ENCODE measurements at regions not wholly inside any gene's neighbourhood (a gene's known extent, or its start where the extent isn't known, plus 50 kb on each side); places are given as distances from the start of the nearest gene placed in this dataset.
"Not testable (repeated sequence)": the region's sequence is repeated elsewhere in the genome, so short reads cannot be mapped to it uniquely, and the experiment has no call there.

- not testable (repeated sequence) for DNase-seq (ENCODE audit: low read depth, low spot score)
Measured at GRCh38 chr11:100531290-100531689, 155.8 kb upstream of the ARHGAP42 start.

GRCh38 chr11:100536979-100537378 is 150.1 kb upstream of the ARHGAP42 start:
- DNase-seq (ENCODE audit: low read depth, low spot score) = no peak

- no peak for DNase-seq (ENCODE audit: low read depth, low spot score)
Measured at GRCh38 chr11:100543386-100543785, 143.7 kb upstream of the ARHGAP42 start.

- DNase-seq (ENCODE audit: low read depth, low spot score) = no peak
Measured at GRCh38 chr11:100545556-100545955, 141.5 kb upstream of the ARHGAP42 start.

GRCh38 chr11:100545970-100546369 is 141.1 kb upstream of the ARHGAP42 start:
- DNase-seq (ENCODE audit: low read depth, low spot score) = no peak

GRCh38 chr11:100546714-100547113 is 140.4 kb upstream of the ARHGAP42 start:
- no peak for DNase-seq (ENCODE audit: low read depth, low spot score)

GRCh38 chr11:100550298-100550697 is 136.8 kb upstream of the ARHGAP42 start:
- DNase-seq (ENCODE audit: low read depth, low spot score) = no peak

- DNase-seq (ENCODE audit: low read depth, low spot score) = no peak
Measured at GRCh38 chr11:100550912-100551632, 136.0 kb upstream of the ARHGAP42 start.

GRCh38 chr11:100555931-100556330 is 131.2 kb upstream of the ARHGAP42 start:
- DNase-seq (ENCODE audit: low read depth, low spot score) = no peak

- DNase-seq (ENCODE audit: low read depth, low spot score) = no peak
Measured at GRCh38 chr11:100556781-100557180, 130.3 kb upstream of the ARHGAP42 start.

GRCh38 chr11:100557830-100558611 is 129.1 kb upstream of the ARHGAP42 start:
- no peak for DNase-seq (ENCODE audit: low read depth, low spot score)

- DNase-seq (ENCODE audit: low read depth, low spot score) = no peak
Measured at GRCh38 chr11:100560606-100561005, 126.5 kb upstream of the ARHGAP42 start.

GRCh38 chr11:100561323-100561722 is 125.8 kb upstream of the ARHGAP42 start:
- no peak for DNase-seq (ENCODE audit: low read depth, low spot score)

GRCh38 chr11:100562128-100562527 is 125.0 kb upstream of the ARHGAP42 start:
- DNase-seq (ENCODE audit: low read depth, low spot score) = no peak

- DNase-seq (ENCODE audit: low read depth, low spot score) = no peak
Measured at GRCh38 chr11:100563541-100564280, 123.4 kb upstream of the ARHGAP42 start.

GRCh38 chr11:100573911-100574513 is 113.1 kb upstream of the ARHGAP42 start:
- no peak for DNase-seq (ENCODE audit: low read depth, low spot score)

GRCh38 chr11:100574894-100575769 is 112.0 kb upstream of the ARHGAP42 start:
- no peak for DNase-seq (ENCODE audit: low read depth, low spot score)

GRCh38 chr11:100575860-100576717 is 111.0 kb upstream of the ARHGAP42 start:
- DNase-seq (ENCODE audit: low read depth, low spot score) = no peak

GRCh38 chr11:100576718-100577021 is 110.4 kb upstream of the ARHGAP42 start:
- DNase-seq (ENCODE audit: low read depth, low spot score) = no peak

- peak; percentile 71 for DNase-seq (ENCODE audit: low read depth, low spot score)
Measured at GRCh38 chr11:100578831-100579311, 108.2 kb upstream of the ARHGAP42 start.

All from iPS DF 19.7 (cell line).